PFSK-1 (cell line): ENCODE measurements at regions not wholly inside any gene's neighbourhood (a gene's known extent, or its start where the extent isn't known, plus 50 kb on each side); places are given as distances from the start of the nearest gene placed in this dataset.

Experiments
- POLR2AphosphoS5 ChIP-seq: IDR thresholded peaks from 2 replicates; pipeline ENCODE4 v1.6.1; 2012; ENCODE audit warnings: low read depth, mild to moderate bottlenecking, control low read depth, low read length, moderate library complexity
- SIN3A ChIP-seq: IDR thresholded peaks from 2 replicates; pipeline ENCODE4 v1.6.1; 2012; ENCODE audit warnings: mild to moderate bottlenecking, low read length, moderate library complexity, borderline replicate concordance; ENCODE audit not compliant: insufficient read depth
- TAF1 ChIP-seq: IDR thresholded peaks from 2 replicates; pipeline ENCODE4 v1.6.1; 2012; ENCODE audit warnings: low read length, control low read depth, borderline replicate concordance; ENCODE audit not compliant: insufficient read depth

GRCh38 chr12:98262902-98263301 is 252.5 kb upstream of the TMPO start:
- TF ChIP-seq TAF1 (no peak), POLR2AphosphoS5 (no peak), SIN3A (no peak)
